GM19324 (cell line): ENCODE measurements at regions not wholly inside any gene's neighbourhood (a gene's known extent, or its start where the extent isn't known, plus 50 kb on each side); places are given as distances from the start of the nearest gene placed in this dataset.

ENCODE experiments used
- ATAC-seq: cut with Tn5 transposase; IDR thresholded peaks from one replicate; pipeline ENCODE4 v1.9.1; 2021; ENCODE audit warnings: mild to moderate bottlenecking, moderate library complexity; ENCODE audit not compliant: unreplicated experiment, low FRiP score

DNA sequence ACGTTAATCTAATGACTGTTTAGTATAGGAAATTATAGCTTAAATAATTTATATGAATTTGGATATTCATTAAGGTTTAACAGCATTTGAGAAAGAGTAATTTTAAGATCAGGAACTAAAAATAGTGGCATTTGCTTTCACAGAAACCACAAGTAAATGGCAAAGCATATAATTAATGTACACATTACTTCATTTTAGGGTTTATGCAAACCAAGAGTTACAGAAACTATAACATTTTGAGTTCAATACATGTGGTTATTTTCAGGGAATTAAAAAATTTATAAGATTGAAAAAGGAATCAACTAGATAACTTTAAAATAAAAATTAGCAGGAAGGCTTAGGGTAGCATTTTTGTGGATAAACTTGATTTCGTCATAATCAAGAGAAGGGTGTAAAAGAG lies 151.7 kb upstream of the MIR17HG start:
- no peak for ATAC-seq

- ATAC-seq = no peak
Measured at GRCh38 chr13:91196958-91197357, 150.5 kb upstream of the MIR17HG start.

GRCh38 chr13:91199866-91200265 lies 147.6 kb upstream of the MIR17HG start:
- no peak for ATAC-seq

GRCh38 chr13:91200486-91200885 lies 147.0 kb upstream of the MIR17HG start:
- no peak for ATAC-seq

GRCh38 chr13:91203430-91203829 lies 144.1 kb upstream of the MIR17HG start:
- ATAC-seq = no peak

DNA sequence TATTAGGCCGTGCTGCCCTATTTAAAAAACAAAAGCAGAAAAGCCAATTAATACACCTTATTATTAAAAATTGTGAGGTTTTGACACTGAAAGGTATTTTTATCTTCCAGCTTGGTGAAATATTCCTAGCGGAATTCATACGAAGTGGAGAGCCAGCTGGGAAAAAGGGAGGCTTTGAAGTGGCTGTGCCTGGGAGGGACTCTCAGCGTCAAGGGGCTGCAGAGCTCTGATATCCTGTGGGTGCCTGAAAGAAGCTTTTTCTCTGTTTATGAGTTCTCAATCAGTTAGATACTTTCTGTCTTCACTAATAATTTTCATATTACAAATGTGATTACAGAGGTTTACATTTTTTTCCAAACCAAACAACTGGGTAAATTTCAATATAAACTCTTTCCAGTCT lies 140.2 kb upstream of the MIR17HG start:
- no peak for ATAC-seq

DNA sequence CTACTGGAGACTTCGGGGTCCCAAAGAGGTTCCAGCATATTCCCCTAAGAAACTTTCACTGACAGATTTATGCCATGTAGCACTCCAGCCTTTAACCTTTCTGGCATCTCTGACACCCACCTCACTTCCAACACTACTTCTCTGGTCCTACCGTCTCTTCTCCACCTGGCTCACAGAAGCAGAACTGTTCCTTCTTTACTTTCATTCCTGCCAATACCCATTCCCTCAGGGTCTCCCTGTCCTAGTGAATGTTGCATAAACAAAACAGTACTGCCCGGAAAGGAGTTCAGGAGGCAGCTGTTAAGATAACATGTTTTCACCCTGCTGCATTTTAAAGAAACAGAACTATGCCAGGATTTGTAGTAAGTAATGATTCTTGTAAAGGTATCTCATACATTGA lies 136.0 kb upstream of the MIR17HG start:
- ATAC-seq = no peak

DNA sequence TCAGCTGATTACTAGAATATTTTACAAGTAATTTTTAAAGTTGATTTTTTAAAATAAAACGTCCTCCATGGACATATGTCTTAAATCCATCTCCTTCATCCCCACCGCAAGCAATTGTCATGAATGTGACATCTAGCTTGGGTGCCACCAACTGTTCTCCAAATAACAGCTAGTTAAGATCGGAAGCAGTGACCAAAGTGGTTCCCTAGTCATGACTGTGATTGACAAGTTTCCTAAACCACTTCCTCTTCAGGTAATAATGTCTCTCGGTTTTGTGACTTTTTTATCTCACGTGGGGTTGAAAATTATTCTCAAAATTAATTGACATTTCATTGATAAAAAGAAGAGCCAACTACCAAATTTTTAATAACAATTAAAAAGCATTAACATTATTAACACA lies 135.3 kb upstream of the MIR17HG start:
- ATAC-seq = no peak

DNA sequence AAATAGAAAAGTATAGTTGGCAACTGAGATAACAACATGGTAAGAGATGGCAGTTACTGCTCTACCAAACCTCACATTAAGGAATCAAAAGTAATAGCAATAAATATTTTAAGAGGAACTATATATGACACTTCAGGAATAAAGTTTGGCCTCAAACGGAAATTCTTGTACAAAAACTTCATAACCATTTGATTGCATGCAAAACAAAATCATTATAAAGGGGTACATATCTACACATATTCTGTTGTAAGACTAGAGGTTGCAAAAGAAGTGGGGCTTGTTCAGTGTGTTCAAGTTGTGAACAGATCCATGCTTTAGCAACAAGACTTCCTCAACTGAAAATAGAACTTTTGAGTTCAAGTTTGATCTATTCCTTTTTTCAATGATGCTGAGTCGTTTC lies 133.5 kb upstream of the MIR17HG start:
- no peak for ATAC-seq

DNA sequence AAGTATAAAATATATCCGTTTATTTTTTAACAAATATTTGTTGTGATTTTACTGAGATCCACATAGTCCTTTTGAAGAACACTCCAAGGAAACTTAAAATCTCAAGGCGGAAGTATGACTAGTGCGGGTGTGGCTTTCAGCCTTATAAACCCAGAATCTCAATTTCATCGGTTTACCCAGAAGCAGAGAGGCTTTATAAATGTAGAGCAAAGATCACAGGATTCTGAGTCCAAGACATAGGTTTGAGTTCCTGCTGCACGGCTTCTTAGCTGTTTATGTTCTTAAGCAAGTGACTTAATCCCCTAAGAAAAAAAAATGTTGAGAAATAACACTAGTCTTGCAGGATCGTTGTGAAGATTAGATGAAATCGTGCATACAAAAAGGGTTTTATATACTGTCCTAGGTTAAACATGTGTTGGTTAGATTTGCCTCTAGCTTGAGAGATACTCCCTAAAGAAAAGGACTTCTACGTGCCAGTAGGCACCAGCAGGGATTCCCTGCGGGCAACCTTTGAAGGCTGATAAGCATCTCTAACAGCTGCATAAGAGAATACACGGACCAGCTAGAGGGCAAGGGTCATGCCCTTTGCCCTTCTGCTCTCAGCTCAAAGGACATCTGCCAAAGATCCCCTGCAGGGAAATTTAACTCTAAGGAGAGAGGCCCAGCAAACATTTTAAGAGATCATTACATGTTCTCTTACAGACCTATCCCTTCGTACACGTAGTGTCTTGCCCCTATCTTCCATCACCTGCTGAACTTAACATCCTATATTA lies 130.4 kb upstream of the MIR17HG start:
- no peak for ATAC-seq

DNA sequence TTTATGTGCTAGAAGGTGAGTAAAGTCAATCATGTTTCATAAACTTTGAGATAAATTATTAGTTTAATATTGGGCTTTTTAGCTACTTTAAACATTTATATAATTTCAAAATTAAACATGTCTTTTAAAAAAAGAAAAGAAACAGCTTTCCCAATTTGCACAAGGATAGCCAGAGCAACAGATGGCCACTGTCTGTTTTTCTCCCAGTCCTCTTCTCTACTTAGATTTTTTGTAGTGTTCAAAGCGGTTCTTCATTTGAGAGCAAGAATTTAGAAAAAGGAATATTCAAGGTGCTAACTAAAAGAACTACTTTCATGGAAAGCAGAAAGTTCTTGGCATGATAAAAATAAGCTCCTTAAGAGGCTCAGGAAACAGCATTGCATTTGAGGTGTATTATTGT lies 128.3 kb upstream of the MIR17HG start:
- ATAC-seq = no peak

DNA sequence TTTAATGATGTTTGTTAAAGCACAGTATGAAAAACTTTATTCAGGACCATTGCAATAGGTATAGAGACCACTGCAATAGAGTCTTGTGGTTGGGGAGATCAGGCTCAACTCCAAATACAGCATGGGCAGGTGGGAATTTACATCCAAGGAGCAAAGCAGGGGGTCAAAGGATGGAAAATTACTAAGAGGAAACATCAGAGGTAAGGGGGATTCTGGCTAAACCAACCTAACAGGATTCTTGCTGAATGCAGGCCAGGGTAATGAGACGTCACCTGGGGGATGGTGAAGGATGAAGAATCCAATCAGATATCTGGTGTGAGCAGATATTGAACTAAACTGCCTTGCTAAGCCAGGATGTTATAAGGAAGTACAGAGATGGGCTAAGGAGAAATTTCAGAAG lies 126.6 kb upstream of the MIR17HG start:
- no peak for ATAC-seq

DNA sequence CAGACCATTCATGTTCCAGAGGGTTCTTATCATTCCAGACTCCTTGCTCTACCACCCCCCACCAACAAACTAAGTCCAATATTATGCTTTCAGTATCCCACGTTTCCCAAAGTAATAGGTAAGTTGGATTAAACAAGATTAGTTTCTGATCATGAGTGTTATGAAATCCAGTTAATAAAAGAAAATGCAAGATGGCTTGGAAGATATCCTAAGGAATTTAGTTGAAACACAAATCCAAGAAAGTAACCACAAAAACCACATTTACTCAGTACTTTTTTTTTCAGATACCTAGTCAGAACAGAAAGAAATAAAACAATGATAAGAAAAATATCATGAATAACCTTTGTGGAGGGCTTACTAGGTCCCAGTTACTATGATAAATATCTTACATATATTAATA lies 119.4 kb upstream of the MIR17HG start:
- no peak for ATAC-seq

- ATAC-seq = no peak
Measured at GRCh38 chr13:91228940-91229339, 118.5 kb upstream of the MIR17HG start.

DNA sequence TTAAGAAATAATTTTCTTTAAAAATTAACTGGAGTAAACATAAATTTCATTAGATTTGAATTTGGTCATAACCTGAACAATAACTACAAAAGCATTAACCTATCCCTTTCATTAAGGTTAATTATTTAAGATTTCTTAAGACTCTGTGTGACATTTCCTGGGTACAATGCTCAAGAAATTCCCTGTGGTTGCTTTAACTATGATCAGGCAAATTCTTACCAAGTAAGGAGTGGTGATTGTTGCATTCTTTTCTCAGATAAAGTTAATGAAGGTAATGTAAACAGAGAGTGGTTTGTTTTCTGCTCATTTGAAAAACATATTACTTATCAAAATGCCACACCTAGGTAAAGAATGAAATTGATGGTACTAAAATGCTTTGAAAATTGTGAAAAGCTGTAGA lies 114.8 kb upstream of the MIR17HG start:
- no peak for ATAC-seq

DNA sequence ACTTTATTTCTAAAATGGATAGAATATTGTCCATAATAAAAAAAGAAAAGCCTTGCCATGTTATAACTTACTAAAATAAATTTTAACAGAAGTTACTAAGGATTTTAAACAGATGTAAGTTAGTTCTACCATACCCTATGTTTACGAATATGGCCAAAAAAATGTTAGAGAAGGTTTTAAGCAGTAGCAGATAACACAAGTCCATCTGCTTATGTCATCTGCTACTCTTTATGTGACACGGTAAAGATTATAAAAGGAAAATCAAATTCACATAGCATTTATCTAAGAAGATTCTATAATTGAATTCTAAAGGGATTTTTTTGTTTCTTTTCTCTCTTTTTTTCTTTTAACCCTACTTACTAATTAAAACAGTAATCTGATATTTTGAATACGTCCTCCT lies 114.2 kb upstream of the MIR17HG start:
- no peak for ATAC-seq

DNA sequence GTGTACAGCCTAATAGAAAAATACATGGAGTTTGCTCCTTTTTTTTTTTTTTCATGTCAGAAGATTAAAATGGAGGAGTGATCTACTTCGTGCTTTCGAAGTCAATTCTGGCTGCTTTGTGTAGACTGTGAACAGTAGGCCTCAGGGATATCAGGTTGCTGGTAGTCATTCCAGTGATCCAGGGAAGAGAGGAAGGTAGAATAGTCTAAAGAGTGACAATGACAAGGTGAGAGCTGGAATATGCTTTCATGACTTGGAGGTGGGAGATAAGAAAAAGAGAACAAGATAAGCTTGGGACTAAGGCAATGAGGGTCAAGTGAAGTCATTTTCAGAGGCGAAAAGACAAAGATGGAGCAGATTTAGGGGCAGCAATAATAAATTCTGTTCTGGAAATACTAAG lies 111.3 kb upstream of the MIR17HG start:
- ATAC-seq = no peak

DNA sequence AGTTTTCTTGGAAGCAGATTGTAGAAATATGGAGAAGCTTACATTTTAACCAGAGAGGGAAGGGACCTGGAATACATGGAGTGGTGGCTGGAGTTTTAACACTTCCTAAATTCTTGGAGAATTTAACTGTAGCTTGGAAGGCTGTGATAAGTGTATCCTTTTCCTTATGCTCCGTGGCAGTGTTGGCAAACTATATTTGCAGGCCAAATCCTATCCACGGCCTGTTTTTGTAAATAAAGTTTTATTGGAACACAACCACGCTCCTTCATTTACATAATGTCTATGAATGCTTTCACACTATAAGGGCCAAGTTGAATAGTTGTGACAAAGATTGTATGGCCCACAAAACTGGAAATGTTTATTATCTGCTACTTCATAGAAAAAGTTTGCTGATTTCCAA lies 110.6 kb upstream of the MIR17HG start:
- no peak for ATAC-seq

DNA sequence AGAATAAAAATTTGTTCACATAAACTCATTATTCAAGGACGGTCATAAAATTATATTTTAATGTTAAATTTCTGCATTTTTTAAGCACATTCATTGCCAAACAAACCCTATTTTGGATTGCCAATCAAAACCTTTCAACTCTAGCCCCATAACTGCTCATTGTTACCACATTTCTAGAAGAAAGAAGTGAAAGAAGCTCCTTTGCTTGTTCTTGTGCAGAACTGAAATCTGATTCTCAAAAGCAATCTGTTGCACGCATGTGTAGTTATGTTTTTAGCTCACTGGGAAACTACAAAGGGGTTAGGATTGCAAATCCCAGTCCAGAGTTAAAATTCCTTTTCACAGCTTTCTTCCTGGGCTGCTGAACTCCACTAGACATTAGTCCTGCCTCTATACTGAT lies 109.5 kb upstream of the MIR17HG start:
- ATAC-seq = no peak

DNA sequence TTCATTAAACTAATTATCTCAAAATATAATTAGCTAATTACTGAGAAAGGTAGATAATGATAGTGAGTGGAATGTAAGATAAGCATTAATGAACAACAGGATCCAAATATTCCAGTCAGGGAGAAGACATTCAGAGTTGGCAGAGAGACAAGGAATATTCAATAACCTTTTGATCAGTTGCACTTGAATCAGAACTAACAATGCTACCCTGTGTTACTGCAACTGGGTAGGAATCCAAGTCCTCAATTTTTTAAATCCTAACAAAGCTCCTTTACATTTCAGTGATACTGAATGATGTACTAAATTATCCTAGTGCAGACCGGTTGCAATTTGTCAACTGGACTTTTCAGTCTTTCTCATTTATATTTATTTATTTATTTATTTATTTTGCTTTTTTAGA lies 107.1 kb upstream of the MIR17HG start:
- no peak for ATAC-seq

DNA sequence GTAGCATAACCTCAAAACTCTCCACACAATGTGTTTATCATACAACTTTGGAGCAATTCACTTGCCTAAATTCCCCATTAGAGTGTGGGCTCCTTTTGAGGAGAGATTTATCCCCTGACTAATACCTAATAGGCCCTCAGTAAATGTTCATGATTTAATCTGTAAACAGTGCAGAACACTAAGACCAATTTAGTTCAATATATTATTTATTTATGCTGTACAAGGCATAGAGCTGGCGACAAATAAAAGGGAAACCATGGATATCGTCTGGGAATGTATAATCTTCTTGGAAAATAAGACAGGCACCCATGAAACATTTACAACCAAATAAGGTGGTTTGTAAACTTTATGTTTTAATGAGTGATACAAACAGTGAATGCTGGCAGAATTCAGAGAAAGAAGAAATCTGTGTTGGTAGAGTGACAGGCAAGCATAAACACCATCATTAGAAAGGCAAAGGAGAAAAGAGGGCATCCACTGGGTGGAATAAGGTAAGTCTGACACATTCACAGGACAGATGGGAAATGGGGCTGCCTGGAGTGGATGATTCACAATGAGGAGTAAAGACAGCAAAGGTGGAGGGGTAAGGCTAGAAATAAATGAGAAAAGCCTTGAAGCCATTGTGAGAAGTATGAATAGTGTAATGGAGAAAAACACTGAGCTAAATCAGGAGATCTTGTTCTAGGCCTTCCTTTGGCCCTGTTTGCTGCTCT lies 106.1 kb upstream of the MIR17HG start:
- ATAC-seq = no peak

DNA sequence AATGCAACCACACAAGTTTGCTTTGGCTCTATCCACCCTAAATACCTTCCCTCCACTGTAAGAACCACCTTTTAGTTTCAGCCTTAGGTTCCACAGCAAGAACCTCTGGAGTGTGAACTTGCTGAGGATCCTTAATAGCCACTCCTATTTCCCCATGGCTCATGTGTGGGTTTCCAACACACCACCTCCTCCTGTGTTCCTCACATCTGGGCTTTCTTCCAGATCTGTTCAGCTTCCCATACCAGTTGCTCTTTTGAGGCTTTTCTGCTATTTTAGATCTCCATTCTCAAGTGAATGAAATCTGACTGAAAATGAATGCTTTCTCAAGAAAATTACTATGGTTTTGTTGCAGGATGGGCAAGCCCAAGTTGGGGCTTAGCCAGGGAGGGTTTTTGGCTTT lies 104.8 kb upstream of the MIR17HG start:
- no peak for ATAC-seq
